WTC11 (cell line): ENCODE measurements at regions not wholly inside any gene's neighbourhood (a gene's known extent, or its start where the extent isn't known, plus 50 kb on each side); places are given as distances from the start of the nearest gene placed in this dataset.

Source experiments
- ATAC-seq: fragments of 200-7000 bp; cut with Tn5 transposase; 2 replicates; pipeline ENCODE4 v1.10.0; 2021; ENCODE audit warnings: mild to moderate bottlenecking, moderate library complexity
- CTCF ChIA-PET: fragments of 300-600 bp; sonication (Branson Sonifier 250); formaldehyde crosslinking; loops from one replicate; lab custom pipeline; 2021; ENCODE audit warnings: antibody characterized with exemption; lab: Charles Lee
- POLR2A ChIA-PET: fragments of 350-600 bp; sonication (Branson Sonifier 250); formaldehyde crosslinking; loops from one replicate; lab custom pipeline; 2021; ENCODE audit warnings: antibody characterized with exemption; lab: Charles Lee
- DNase-seq: peaks from one replicate; pipeline ENCODE4 v3.0.0; 2021; ENCODE audit warnings: low spot score
- H3K27ac Mint-ChIP-seq: 2 replicates; pipeline ENCODE4 v1.8.0; 2021; ENCODE audit warnings: mixed read lengths
- H3K27me3 Mint-ChIP-seq: 2 replicates; pipeline ENCODE4 v1.8.0; 2021; ENCODE audit warnings: low read depth, mild to moderate bottlenecking, moderate library complexity, mixed read lengths
- H3K36me3 Mint-ChIP-seq: 2 replicates; pipeline ENCODE4 v1.8.0; 2021; ENCODE audit warnings: mixed read lengths
- H3K4me1 Mint-ChIP-seq: 2 replicates; pipeline ENCODE4 v1.8.0; 2022; ENCODE audit warnings: mixed read lengths
- H3K4me3 Mint-ChIP-seq: 2 replicates; pipeline ENCODE4 v1.8.0; 2021; ENCODE audit warnings: mild to moderate bottlenecking, moderate library complexity, mixed read lengths
- H3K9me3 Mint-ChIP-seq: 2 replicates; pipeline ENCODE4 v1.8.0; 2021; ENCODE audit warnings: mixed read lengths
- AR ChIP-seq: fragments of 250-450 bp; sonication (Bioruptor Pico); IDR thresholded peaks from 2 replicates; pipeline ENCODE4 v1.9.0; 2021; ENCODE audit warnings: mild to moderate bottlenecking
- ATF2 ChIP-seq: sonication (generic); formaldehyde crosslinking; IDR thresholded peaks from 2 replicates; pipeline ENCODE4 v1.8.1; 2022; ENCODE audit warnings: low read depth, missing genetic modification reagents, borderline replicate concordance
- E2F1 ChIP-seq: sonication (generic); formaldehyde crosslinking; IDR thresholded peaks from 2 replicates; pipeline ENCODE4 v1.8.0; 2022; ENCODE audit warnings: mild to moderate bottlenecking, missing genetic modification reagents
- E2F5 ChIP-seq: sonication (generic); formaldehyde crosslinking; IDR thresholded peaks from 2 replicates; pipeline ENCODE4 v1.8.1; 2022; ENCODE audit warnings: mild to moderate bottlenecking, moderate library complexity, missing genetic modification reagents
- FOXJ3 ChIP-seq: sonication (generic); formaldehyde crosslinking; IDR thresholded peaks from 2 replicates; pipeline ENCODE4 v1.9.0; 2021; ENCODE audit warnings: missing genetic modification reagents, mild to moderate bottlenecking, borderline replicate concordance
- FOXK1 ChIP-seq: sonication (generic); formaldehyde crosslinking; IDR thresholded peaks from 2 replicates; pipeline ENCODE4 v1.8.0; 2022; ENCODE audit warnings: mild to moderate bottlenecking, moderate library complexity, missing genetic modification reagents
- FOXP1 ChIP-seq: sonication (generic); formaldehyde crosslinking; IDR thresholded peaks from 2 replicates; pipeline ENCODE4 v1.8.0; 2022; ENCODE audit warnings: missing genetic modification reagents, mild to moderate bottlenecking, moderate library complexity, borderline replicate concordance
- GTF2I ChIP-seq: fragments of 250-450 bp; sonication (Bioruptor Pico); conservative IDR thresholded peaks from 2 replicates; pipeline ENCODE4 v1.4.0; 2021; ENCODE audit warnings: mild to moderate bottlenecking
- HMGA2 ChIP-seq: fragments of 250-450 bp; sonication (Bioruptor Pico); IDR thresholded peaks from 2 replicates; pipeline ENCODE4 v1.4.0; 2021; ENCODE audit warnings: mild to moderate bottlenecking, moderate library complexity
- HMGXB4 ChIP-seq: sonication (generic); formaldehyde crosslinking; IDR thresholded peaks from 2 replicates; pipeline ENCODE4 v1.8.1; 2023; ENCODE audit warnings: mild to moderate bottlenecking, moderate library complexity, missing genetic modification reagents
- JUN ChIP-seq: sonication (generic); formaldehyde crosslinking; IDR thresholded peaks from 2 replicates; pipeline ENCODE4 v1.8.0; 2023; ENCODE audit warnings: mild to moderate bottlenecking, missing genetic modification reagents
- NFATC4 ChIP-seq: fragments of 250-450 bp; sonication (Bioruptor Pico); IDR thresholded peaks from 2 replicates; pipeline ENCODE4 v1.9.0; 2021; ENCODE audit warnings: mild to moderate bottlenecking
- NFE2L1 ChIP-seq: sonication (generic); formaldehyde crosslinking; IDR thresholded peaks from 2 replicates; pipeline ENCODE4 v1.8.1; 2023; ENCODE audit warnings: missing genetic modification reagents
- NFYB ChIP-seq: sonication (generic); formaldehyde crosslinking; conservative IDR thresholded peaks from 2 replicates; pipeline ENCODE4 v1.8.0; 2022; ENCODE audit warnings: low read depth, missing genetic modification reagents
- NR1H2 ChIP-seq: sonication (generic); formaldehyde crosslinking; IDR thresholded peaks from 2 replicates; pipeline ENCODE4 v1.9.0; 2021; ENCODE audit warnings: mild to moderate bottlenecking, moderate library complexity, missing genetic modification reagents
- NR2C2 ChIP-seq: sonication (generic); formaldehyde crosslinking; IDR thresholded peaks from 2 replicates; pipeline ENCODE4 v1.8.0; 2022; ENCODE audit warnings: mild to moderate bottlenecking, missing genetic modification reagents
- OVOL2 ChIP-seq: fragments of 250-450 bp; sonication (Bioruptor Pico); IDR thresholded peaks from 2 replicates; pipeline ENCODE4 v1.9.0; 2021; ENCODE audit warnings: mild to moderate bottlenecking, borderline replicate concordance
- PREB ChIP-seq: sonication (generic); formaldehyde crosslinking; IDR thresholded peaks from 2 replicates; pipeline ENCODE4 v1.8.1; 2022; ENCODE audit warnings: mild to moderate bottlenecking, missing genetic modification reagents, moderate library complexity, borderline replicate concordance
- TEAD1 ChIP-seq: sonication (generic); formaldehyde crosslinking; IDR thresholded peaks from 2 replicates; pipeline ENCODE4 v1.8.0; 2022; ENCODE audit warnings: mild to moderate bottlenecking, missing genetic modification reagents
- TEAD4 ChIP-seq: sonication (generic); formaldehyde crosslinking; IDR thresholded peaks from 2 replicates; pipeline ENCODE4 v1.8.0; 2022; ENCODE audit warnings: mild to moderate bottlenecking, missing genetic modification reagents
- ZBTB21 ChIP-seq: sonication (generic); formaldehyde crosslinking; IDR thresholded peaks from 2 replicates; pipeline ENCODE4 v1.8.1; 2023; ENCODE audit warnings: mild to moderate bottlenecking, missing genetic modification reagents, borderline replicate concordance
- ZNF219 ChIP-seq: sonication (generic); formaldehyde crosslinking; IDR thresholded peaks from 2 replicates; pipeline ENCODE4 v1.8.0; 2023; ENCODE audit warnings: missing genetic modification reagents, mild to moderate bottlenecking, borderline replicate concordance
- ZNF232 ChIP-seq: sonication (generic); formaldehyde crosslinking; IDR thresholded peaks from 2 replicates; pipeline ENCODE4 v1.8.0; 2022; ENCODE audit warnings: mild to moderate bottlenecking, missing genetic modification reagents
- ZNF416 ChIP-seq: fragments of 250-450 bp; sonication (Bioruptor Pico); IDR thresholded peaks from 2 replicates; pipeline ENCODE4 v1.9.0; 2021; ENCODE audit warnings: mild to moderate bottlenecking, inconsistent platforms

- no peak for TF ChIP-seq NFYB (CRISPR knock-in tag)
- TF ChIP-seq TEAD1, result no peak
- TF ChIP-seq NFATC4 (CRISPR knock-in tag), result no peak
Measured at GRCh38 chr14:95426116-95426475, 90.4 kb downstream of the SYNE3 start (continued).

GRCh38 chr14:95425369-95426115 is 90.9 kb downstream of the SYNE3 start:
- TF ChIP-seq PREB (CRISPR knock-in tag), result no peak
- TF ChIP-seq HMGA2 (CRISPR knock-in tag), result no peak
- TF ChIP-seq TEAD4 (CRISPR knock-in tag), result no peak
- TF ChIP-seq NFE2L1, result no peak
- TF ChIP-seq NR2C2 (CRISPR knock-in tag), result no peak
- no peak for TF ChIP-seq ZNF219 (CRISPR knock-in tag)
- no peak for TF ChIP-seq JUN (CRISPR knock-in tag)
- TF ChIP-seq ATF2 (CRISPR knock-in tag), result no peak
- TF ChIP-seq ZNF232, result no peak
- TF ChIP-seq GTF2I (CRISPR knock-in tag), result no peak
- no peak for TF ChIP-seq FOXJ3 (CRISPR knock-in tag)
- TF ChIP-seq NR1H2 (CRISPR knock-in tag), result no peak
- no peak for TF ChIP-seq FOXK1 (CRISPR knock-in tag)
- Mint-ChIP-seq H3K36me3 (no peaks in the 10 kb centered on the region), H3K27me3 (peaks cover 9% of the 10 kb centered on the region), H3K9me3 (peaks cover 15% of the 10 kb centered on the region), H3K4me1 (no peaks in the 10 kb centered on the region), H3K4me3 (no peak overlapping the region), H3K27ac (no peak overlapping the region)
- ATAC-seq (no peak), DNase-seq (no peak)
- ChIA-PET CTCF (interaction anchor here (0.8 kb wide), 1 partner anchor 17 kb away, joined by 3 read pairs; no protein-coding TSS in a partner anchor), POLR2A (no interaction called here)

- no peak for ATAC-seq
- CTCF ChIA-PET, result no interaction called here
- Mint-ChIP-seq H3K27ac (no peak overlapping the region), H3K4me1 (no peaks in the 10 kb centered on the region), H3K4me3 (no peak overlapping the region), H3K27me3 (peaks cover 9% of the 10 kb centered on the region), H3K9me3 (peaks cover 22% of the 10 kb centered on the region), H3K36me3 (no peaks in the 10 kb centered on the region)
- POLR2A ChIA-PET, result no interaction called here
- DNase-seq, result no peak
- TF ChIP-seq E2F1 (CRISPR knock-in tag) (no peak), PREB (CRISPR knock-in tag) (no peak), ZBTB21 (CRISPR knock-in tag) (no peak), OVOL2 (CRISPR knock-in tag) (no peak), E2F5 (CRISPR knock-in tag) (no peak), AR (CRISPR knock-in tag) (no peak), NR2C2 (CRISPR knock-in tag) (no peak), ZNF416 (CRISPR knock-in tag) (no peak), HMGXB4 (CRISPR knock-in tag) (no peak), FOXP1 (CRISPR knock-in tag) (no peak)
Measured at GRCh38 chr14:95424529-95424928, 91.9 kb downstream of the SYNE3 start.
